ENCODE measurements at regions not wholly inside any gene's neighbourhood (a gene's known extent, or its start where the extent isn't known, plus 50 kb on each side); places are given as distances from the start of the nearest gene placed in this dataset.
"Not testable (repeated sequence)": the region's sequence is repeated elsewhere in the genome, so short reads cannot be mapped to it uniquely, and the experiment has no call there.

- DNase-seq = no peak
Observed at GRCh38 chr3:35223632-35224394, 415.5 kb upstream of the ARPP21 start.

DNA sequence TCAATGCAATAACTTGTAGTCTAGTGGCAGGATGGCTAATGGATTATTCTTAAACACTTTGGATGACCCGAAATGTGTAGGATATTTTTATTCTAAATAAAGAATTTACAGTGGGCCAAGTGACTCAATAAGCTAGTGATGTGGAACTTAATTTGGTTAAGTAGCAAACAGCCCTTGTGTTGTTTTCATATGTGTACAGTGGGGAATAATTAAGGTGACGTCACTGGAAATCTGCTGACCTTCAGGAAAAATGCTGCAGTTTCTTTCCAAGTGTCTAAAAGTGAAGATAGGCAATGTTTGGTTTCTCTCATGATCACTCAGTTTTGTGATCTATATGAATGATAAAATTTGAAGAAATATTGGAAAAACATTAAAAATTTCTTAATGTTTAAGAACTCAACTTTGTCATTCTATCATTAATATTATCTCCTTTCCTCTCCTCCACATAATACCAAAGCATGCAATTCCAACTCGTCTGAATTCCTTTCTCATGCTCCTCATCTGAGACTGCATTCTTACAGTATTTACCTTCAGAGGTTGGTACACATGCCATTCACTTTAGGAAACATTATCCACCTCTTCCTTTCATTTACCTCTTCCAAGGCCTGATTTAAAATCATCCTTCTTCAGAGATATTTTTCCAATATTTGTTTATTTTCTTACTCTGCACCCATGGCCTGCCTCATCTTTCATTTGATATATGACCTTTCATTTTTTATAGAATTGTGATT is 414.6 kb upstream of the ARPP21 start:
- DNase-seq = no peak

DNA sequence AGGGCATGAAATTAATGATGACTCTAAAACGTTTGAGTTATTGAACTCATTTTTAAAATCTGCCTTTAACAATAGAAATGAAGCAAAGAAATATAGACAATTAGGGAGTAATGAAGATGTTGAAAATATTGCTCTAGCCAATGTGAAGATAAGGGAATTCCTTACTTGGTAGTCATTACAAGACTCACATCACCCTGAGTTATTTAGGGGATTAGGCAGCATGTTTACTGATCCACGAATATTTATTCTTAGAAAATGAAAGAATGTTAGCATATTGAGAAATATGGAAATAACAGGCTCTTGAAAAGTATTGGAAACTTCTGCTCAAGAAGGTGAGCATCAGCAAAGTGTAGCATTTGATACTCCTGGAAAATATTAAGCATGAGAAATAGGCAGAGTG is 398.1 kb upstream of the ARPP21 start:
- no peak for DNase-seq

GRCh38 chr3:35254917-35255316 is 384.4 kb upstream of the ARPP21 start:
- no peak for DNase-seq

GRCh38 chr3:35257641-35258040 is 381.7 kb upstream of the ARPP21 start:
- DNase-seq = no peak

DNA sequence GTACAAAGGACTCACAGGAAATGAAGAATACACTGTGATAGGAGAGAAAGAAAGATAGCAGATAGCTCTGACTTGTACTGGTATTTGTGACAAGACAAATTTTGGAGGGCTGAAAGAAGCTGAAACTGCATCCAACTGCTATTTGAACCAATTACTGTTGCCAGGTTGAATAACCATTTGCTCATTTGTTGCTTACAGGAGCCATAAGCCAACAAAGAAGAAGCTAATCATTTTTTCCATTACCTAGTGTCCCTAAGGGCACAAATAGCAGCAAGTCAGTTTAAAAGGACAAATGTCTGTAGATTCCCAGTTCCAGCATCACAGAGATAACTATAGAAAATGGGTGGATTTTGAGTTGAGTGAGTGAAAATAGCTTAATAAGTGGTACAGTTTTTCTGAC is 376.9 kb upstream of the ARPP21 start:
- no peak for DNase-seq

- no peak for DNase-seq
Observed at GRCh38 chr3:35263477-35263876, 375.8 kb upstream of the ARPP21 start.

GRCh38 chr3:35266065-35266464 is 373.3 kb upstream of the ARPP21 start:
- DNase-seq = not testable (repeated sequence)

DNA sequence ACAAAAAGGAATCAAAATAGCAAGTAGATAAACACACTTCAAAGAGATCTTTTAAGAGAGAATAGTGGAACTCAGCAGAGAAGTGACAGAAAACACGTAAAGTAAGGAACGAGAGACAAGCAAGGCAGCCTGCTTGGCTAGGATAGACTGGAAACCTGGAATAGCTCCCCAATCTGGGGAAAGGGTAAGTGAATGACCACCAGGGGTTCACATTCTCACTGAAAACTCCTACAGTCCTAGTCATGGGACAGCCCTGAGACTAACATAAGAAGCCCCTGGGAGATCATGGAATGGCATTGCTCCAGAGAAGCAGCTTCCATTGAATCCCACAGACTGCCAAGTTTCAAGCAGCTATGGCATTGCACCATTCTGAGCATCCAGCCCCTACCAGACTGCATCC is 363.6 kb upstream of the ARPP21 start:
- DNase-seq = no peak

DNA sequence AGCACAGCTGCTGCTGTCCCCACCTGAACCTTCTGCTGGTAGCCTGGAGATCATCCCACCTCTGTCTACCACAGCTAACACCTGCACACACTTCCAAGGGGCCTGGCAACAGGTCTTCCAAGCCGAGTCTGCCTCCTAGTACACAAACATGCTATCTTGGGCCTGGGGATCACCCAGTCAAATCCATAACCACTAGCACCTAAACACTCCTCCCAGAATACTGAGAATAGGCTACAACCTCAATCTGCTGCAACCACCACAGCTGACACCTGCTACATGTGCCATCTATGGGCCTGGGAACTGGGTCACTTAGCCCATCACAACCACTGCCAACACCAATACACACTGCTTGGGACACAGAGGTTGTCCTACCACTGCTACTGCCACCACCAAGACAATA is 362.8 kb upstream of the ARPP21 start:
- DNase-seq = no peak

DNA sequence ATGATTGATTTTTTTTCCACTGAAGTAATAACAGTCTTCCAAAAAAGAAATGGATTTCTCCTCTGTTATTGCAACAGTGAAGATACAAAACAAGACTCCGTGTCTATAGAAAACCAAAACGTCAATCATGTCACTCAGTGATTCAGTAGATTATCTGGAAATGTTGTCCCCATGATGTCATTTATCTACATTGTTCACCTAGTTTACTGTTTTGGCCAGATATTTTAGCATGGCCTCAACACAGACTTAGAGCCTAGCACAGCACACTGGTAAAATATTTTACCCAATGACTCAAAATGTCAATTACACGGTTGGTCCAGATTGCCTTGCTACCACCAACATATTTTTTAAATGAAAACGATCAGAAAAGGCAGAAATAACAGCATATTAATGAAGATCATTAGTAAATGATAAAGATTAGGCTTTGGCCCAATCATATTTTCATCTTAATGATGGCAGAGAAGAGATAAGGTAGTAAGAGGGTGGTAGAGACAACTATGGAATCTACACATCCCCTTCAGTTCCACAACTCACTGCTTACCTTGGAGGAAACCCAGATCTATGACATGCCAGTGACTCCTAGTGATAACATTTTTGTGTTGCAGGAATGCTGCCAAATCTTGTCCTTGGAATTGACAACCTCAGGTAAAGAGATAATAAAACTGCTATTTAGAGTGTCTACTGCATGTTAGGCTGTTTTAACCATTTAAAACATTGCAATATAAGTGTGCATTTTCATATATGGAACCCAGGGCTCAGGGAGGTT is 347.7 kb upstream of the ARPP21 start:
- DNase-seq = no peak

DNA sequence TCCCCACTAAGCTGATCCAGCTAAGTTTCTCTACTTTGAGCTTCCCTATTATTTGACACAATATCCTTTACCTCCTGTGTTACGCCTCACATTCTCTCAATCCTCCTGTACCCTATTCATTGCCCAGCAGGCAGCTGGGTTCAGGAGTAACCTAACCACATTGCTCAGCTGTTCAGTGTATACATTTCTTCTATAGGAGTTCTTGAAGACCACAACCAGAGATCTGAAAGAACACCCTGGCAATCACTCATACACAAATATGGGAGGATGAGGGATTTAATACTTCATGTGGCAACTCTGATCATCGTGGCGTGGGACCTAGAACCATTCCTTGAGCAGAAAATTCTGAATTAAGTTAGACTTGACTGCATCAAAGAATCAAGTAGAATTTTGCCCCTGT is 346.8 kb upstream of the ARPP21 start:
- DNase-seq = no peak

DNA sequence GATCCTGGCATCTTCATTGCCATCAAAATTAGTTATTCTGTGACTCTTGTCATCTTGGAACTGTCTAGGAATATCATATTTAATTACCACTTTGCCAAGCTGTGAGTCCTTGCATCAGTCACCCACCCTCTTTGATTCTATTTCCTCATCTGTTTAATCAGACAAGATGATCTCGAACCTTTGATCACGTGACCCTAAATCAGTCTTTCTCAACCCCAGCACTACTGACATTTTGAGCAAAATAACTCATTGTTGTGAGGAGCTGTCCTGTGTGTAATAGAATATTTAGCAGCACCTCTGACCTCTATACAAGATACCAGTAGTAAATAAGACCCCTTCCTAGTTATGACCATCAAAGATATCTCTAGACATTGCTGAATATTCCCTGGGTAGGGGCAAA is 343.4 kb upstream of the ARPP21 start:
- DNase-seq = no peak

GRCh38 chr3:35296533-35296932 is 342.8 kb upstream of the ARPP21 start:
- DNase-seq = no peak

DNA sequence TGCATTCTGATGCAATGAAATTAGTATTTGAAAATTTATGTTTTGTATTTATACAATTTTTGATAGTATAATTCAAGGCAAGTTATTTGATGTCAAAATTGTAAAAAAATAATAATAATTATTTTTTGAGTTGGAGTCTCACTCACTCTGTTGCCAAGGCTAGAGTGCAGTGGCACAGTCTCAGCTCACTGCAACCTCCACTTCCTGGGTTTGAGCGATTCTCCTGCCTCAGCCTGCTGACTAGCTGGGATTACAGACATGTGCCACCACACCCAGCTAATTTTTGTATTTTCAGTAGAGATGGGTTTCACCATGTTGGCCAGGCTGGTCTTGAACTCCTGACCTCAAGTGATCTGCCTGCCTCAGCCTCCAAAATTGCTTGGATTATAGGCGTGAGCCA is 342.4 kb upstream of the ARPP21 start:
- not testable (repeated sequence) for DNase-seq

DNA sequence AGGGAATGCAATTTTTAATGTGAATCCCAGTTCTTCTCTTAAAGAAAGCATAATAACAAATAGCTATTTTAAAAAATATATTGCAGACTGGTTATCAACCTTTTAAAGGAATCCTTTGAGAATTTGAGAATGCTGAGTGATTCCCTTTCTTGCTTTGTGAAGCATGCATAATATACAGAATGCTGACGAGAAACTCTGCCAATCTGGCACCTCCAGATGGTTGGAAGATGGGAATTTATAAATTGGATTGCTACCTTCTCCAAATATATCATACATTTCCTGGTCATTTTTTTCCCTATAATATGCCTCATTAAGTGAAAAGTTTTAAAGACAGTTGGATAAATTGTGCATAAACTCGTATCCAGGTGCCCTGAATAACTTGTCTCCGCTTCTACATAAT is 333.9 kb upstream of the ARPP21 start:
- DNase-seq = no peak

DNA sequence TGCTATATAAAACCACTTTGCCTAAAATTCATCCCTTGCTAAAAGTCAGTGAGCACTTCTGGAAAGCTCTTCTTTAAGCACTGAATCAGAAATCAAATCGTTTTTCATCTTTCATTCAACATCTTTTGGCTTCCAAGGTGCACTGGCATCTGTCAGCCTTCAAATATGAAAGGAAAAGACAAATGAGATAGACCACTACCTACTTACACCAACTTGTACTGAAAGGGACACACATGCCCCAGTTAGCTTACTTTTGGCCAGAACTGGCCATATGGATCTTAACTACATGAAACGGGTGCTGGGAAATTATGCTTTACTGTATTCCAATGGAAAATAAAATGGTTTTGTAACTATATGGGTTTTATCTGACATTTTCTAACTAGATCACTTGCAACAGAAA is 332.0 kb upstream of the ARPP21 start:
- no peak for DNase-seq

GRCh38 chr3:35316841-35317240 is 322.5 kb upstream of the ARPP21 start:
- not testable (repeated sequence) for DNase-seq

DNA sequence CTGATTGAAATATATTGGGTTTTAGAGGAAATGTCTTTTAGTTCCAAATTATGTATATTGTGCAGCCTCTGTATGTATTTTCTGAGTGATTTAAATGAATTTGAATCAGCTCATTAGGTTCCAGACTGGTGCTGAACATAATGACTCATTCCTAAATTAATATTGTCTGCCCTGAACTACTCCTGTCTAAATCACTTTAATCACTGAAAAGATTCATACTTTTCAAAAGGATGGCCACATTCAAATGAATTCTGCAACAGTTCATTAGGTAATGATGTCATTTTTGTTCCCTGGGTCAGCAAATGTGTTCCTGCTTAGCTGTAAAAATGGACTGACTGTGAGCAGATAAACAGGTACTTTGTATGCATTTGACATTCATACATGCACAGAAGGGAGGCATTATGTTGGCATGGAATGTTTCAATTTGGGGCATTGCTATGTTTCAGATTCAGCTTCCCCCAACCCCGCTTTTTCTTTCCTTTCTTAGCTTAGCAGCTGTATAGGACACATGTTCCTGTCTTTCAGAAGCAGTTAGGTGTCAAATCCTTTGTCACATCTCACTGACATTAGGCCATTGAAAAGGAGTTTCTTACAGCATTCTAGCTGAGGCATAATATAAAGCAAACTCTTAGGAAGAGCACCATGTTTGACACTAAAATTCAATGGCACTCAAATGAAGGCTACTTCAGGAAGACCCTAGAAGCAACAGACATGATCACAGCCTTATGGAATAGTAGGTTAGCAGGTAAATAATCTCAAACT is 318.5 kb upstream of the ARPP21 start:
- DNase-seq = no peak

GRCh38 chr3:35322070-35322469 is 317.3 kb upstream of the ARPP21 start:
- no peak for DNase-seq

- DNase-seq = no peak
Observed at GRCh38 chr3:35335703-35336102, 303.6 kb upstream of the ARPP21 start.

DNA sequence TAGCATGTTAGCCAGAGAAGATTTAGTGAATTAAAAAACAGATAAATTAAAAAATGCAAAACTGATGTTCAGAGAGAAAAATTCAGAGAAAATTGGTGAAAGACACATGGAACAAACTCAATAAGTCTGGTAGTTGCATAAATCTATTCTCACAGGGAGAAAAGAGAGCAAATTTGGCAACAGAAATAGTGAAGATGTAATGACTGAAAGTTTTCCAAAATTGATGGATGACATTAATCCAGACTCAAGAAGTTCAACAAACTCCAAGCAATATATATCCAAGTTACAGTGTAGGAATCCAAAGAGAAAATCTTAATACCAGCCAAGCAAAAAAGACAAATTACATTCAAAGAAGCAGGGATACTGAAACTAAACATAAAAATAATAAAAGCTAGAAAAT is 302.7 kb upstream of the ARPP21 start:
- no peak for DNase-seq

- no peak for DNase-seq
Observed at GRCh38 chr3:35338186-35338585, 301.1 kb upstream of the ARPP21 start.
